Dermis blood vessel endothelial cell (primary cell): ENCODE measurements at regions not wholly inside any gene's neighbourhood (a gene's known extent, or its start where the extent isn't known, plus 50 kb on each side); places are given as distances from the start of the nearest gene placed in this dataset.
"Not testable (repeated sequence)": the region's sequence is repeated elsewhere in the genome, so short reads cannot be mapped to it uniquely, and the experiment has no call there.

Source experiments
- DNase-seq: peaks from one replicate; pipeline ENCODE4 v3.0.0; 2010

- DNase-seq: no peak
Measured at GRCh38 chr9:85322592-85322991, 419.2 kb downstream of the AGTPBP1 start.

GRCh38 chr9:85321561-85321960 lies 420.2 kb downstream of the AGTPBP1 start:
- no peak for DNase-seq

- DNase-seq: no peak
Measured at GRCh38 chr9:85319936-85320656, 421.7 kb downstream of the AGTPBP1 start.

DNA sequence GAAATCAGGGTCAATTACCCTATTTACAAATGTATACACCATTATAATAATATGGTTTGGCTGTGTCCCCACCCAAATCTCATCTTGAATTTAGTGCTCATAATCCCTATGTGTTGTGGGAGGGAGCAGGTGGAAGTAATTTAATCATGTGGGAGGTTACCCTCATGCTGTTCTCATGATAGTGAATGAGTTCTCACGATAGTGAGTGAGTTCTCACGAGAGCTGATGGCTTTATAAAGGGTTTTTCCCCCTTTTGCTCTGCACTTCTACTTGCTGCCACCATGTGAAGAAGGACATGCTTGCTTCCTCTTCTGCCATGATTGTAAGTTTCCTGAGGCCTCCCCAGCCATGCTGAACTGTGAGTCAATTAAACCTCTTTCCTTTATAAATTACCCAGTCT lies 426.2 kb downstream of the AGTPBP1 start:
- not testable (repeated sequence) for DNase-seq

DNA sequence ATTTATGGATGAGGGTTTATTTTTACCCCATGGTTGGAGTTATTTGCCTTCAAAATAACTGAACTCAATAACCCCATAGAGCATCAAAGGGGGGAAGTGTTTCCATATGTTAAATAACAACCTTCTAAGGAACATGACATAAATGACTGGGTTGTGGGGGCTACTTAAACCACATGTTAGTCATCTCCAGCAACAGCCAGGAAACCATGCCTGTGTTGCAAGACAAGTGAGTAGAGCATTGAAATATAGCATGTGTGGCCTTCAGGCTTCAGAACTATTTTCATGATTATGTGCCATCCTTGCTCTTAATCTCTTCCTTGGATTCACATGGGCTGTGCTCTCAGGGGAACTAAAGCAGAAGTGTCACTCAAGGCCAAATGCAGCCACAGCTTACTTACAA lies 431.2 kb downstream of the AGTPBP1 start:
- DNase-seq: no peak

- no peak for DNase-seq
Measured at GRCh38 chr9:85303757-85304134, 438.0 kb downstream of the AGTPBP1 start.

DNA sequence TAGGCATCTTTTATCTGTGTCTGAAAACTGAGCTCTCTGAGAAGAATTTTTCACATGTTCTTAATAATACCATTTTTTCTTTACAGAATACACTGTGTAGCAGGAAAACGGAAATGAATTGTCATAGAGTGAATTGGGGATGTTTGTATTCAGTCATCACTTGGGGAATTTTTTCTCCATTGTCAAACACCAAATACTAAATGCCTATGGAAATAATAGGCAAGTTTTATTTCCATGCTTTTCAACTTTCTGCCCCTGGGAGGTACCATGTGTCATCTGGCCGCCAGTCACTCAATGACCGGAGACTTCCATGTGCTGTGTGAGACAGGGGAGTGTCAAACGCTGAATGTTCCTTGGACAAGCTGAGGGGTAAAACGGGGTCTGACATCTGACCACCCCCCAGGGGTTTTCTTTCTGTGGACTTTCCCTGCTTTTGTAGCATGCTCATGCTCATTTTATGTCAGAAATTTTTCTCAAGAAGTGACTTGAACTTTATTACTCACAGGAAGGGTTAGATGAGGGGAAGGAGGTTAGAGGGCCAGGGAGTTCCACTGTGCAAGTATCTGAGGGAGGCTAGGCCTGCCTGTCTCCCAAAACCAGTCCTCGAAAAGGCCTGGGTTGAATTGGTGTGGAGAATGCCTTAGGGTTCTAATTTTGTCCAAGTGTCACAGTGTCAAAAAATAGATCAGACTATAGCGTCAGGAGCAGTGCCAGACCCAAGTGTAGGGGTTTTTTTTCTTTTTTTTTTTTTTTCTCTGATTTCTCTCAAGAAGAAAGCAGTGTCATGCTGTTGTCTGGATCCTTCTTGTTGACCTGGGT lies 438.6 kb downstream of the AGTPBP1 start:
- DNase-seq: peak; percentile 24

DNA sequence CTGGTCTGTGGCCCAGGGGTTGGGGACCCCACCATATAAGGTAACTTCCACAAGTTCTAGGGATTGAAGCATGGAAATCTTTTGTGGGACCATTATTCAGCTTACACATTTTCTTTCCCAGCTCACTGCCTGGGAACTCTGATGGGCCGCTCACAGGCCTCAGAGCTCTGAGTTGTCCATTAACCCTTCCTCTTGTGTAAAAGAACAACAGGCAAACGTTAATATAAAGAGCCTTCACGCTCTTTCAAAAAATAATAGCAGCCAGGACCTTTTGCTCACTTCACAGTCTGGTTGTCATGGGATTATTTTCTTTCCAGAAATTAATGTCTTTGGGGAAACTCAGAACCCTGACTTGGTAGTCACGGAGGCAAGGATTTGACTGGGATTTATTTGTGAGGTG lies 443.3 kb downstream of the AGTPBP1 start:
- DNase-seq: no peak

DNA sequence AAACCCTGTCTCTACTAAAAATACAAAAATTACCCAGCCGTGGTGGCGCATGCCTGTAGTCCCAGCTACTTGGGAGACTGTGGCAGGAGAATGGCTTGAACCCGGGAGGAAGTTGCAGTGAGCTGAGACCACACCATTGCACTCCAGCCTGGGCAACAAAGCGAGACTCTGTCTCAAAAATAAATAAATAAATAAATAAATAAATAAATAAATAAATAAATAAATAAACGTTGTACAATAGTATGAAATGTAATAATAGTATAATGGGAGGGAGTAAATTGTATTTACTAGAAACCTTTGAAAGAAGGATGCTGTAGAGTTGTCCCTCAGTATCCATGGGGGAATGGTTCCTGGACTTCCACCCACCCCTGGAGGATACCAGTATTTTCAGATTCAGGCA lies 446.5 kb downstream of the AGTPBP1 start:
- not testable (repeated sequence) for DNase-seq

GRCh38 chr9:85292261-85292660 lies 449.5 kb downstream of the AGTPBP1 start:
- DNase-seq: no peak

GRCh38 chr9:85291266-85291665 lies 450.5 kb downstream of the AGTPBP1 start:
- DNase-seq: no peak

- no peak for DNase-seq
Measured at GRCh38 chr9:85290019-85290418, 451.7 kb downstream of the AGTPBP1 start.

GRCh38 chr9:85289142-85289541 lies 452.6 kb downstream of the AGTPBP1 start:
- DNase-seq: no peak

- no peak for DNase-seq
Measured at GRCh38 chr9:85283421-85283820, 458.3 kb downstream of the AGTPBP1 start.

DNA sequence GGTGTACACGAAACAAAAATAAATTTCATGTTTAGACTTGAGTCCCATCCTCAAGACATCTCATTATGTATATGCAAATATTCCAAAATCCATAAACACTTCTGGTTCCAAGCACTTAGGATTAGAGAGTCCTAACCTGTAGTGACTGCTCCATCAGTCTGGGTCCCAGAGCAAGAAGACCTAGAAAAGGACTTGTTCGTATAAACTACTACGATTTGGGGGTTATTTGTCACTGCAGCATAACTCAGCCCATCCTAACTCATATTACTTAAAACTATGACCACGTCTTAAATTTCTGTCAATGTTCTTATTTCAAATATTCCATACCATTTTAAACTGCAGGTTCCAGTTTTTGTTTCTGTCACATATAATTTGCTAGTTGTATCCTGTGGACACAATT lies 463.0 kb downstream of the AGTPBP1 start:
- DNase-seq: no peak

GRCh38 chr9:85276741-85277140 lies 465.0 kb downstream of the AGTPBP1 start:
- no peak for DNase-seq

DNA sequence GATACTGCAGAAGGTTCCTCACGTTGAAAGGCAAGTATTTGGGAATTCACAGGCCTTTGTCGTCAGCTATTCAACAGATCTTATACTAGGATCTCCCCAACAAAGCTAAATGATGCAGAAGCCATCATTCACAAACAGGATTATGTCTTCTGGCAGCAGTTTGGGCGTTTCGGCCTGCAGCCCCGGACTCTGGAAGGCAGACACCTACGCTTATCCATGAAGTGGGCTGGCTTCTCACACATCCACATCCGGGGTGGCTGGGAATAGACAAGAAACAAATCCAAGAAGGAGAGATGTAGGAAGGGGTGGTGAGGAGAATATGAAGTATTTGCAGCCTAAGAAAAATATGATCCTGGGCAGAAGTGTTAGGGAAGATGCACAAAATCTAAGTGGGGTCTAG lies 471.9 kb downstream of the AGTPBP1 start:
- DNase-seq: no peak

GRCh38 chr9:85268131-85268530 lies 473.6 kb downstream of the AGTPBP1 start:
- DNase-seq: no peak

GRCh38 chr9:85264695-85265094 lies 477.1 kb downstream of the AGTPBP1 start:
- DNase-seq: no peak

- no peak for DNase-seq
Measured at GRCh38 chr9:85263288-85263687, 478.5 kb downstream of the AGTPBP1 start.

DNA sequence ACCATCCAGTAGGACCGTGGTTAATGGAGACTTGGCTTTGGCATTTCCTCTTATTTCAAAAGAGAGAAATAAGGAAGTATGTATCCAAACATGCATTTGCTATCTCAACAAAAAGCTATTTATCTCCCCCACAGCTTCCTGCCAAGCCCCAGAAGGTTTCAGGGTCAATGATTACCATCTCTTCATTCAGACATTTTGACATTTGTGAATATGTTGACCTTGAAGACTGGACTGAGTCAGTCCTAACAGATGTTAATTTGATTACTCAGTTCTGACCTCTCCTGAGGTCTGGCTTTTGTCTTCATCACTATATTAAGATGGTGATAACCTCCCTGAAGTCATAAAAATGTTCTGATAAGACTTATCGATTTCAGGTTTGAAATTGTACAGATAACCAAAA lies 479.4 kb downstream of the AGTPBP1 start:
- DNase-seq: peak; percentile 5

- no peak for DNase-seq
Measured at GRCh38 chr9:85260275-85260845, 481.4 kb downstream of the AGTPBP1 start.

DNA sequence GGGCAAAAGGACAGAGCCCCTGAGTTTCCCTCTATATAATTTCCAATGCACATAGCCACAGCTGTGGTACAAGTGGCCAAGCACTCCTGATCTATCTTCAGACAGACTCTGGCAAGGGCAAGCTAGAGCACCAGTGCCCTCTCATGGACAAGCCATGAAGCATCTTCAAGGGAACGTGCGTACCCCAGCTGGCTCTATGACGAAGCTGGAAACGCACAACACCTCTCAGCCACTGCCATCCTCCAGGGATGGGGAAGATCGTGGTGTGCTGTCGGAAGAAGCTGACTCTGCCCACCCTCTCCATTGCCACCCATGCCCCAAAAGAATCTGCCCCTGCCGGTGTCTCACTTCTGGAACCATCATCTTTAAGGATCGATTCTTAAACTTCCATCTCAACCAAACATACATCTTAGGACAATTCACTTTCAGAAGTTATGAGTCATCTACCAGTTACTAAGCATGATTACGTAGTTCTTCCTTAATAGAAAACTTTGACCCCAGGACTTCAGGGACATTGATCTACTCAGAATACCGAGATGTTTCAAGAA lies 482.9 kb downstream of the AGTPBP1 start:
- DNase-seq: peak; percentile 77

- no peak for DNase-seq
Measured at GRCh38 chr9:85258236-85258635, 483.5 kb downstream of the AGTPBP1 start.
